H1 (cell line): ENCODE measurements at regions not wholly inside any gene's neighbourhood (a gene's known extent, or its start where the extent isn't known, plus 50 kb on each side); places are given as distances from the start of the nearest gene placed in this dataset.

ENCODE experiments used
- CTCF ChIA-PET: fragments of 300-600 bp; sonication (Branson Sonifier 250); formaldehyde crosslinking; loops from one replicate; lab custom pipeline; 2021; ENCODE audit not compliant: partially characterized antibody; lab: Charles Lee
- POLR2A ChIA-PET: fragments of 300-600 bp; sonication (Branson Sonifier 250); formaldehyde crosslinking; loops from one replicate; lab custom pipeline; 2021; ENCODE audit warnings: inconsistent platforms; ENCODE audit not compliant: partially characterized antibody; lab: Charles Lee
- DNase-seq, 2 experiments: peaks; one replicate each; pipeline versions ENCODE4 v3.0.0 to v3.0.0-alpha.2; 2010 to 2022; ENCODE audit warnings: low spot score in 2 of 2, low read depth in 1 of 2, mixed read lengths in 1 of 2
- FAIRE-seq: peaks from 2 replicates; lab custom pipeline; 2011; peaks lifted over from hg19 to GRCh38; lab: Jason Lieb, UNC
- H2AFZ ChIP-seq: 2 replicates; pipeline ENCODE4 v1.8.1; 2012; ENCODE audit warnings: low read length, inconsistent platforms
- H2AK5ac ChIP-seq: 2 replicates; pipeline ENCODE4 v1.6.1; 2013; ENCODE audit warnings: low read depth, low read length
- H2BK120ac ChIP-seq: replicated peaks from 2 replicates; pipeline ENCODE3; 2013; ENCODE audit warnings: low read depth, low read length, inconsistent platforms
- H2BK12ac ChIP-seq: 2 replicates; pipeline ENCODE4 v1.6.1; 2013; ENCODE audit warnings: low read depth, low read length
- H2BK15ac ChIP-seq: 2 replicates; pipeline ENCODE4 v1.6.1; 2013; ENCODE audit warnings: low read length
- H2BK20ac ChIP-seq: 2 replicates; pipeline ENCODE4 v1.6.1; 2013; ENCODE audit warnings: low read length
- H2BK5ac ChIP-seq: 2 replicates; pipeline ENCODE4 v1.6.1; 2013; ENCODE audit warnings: low read depth, low read length
- H3K14ac ChIP-seq: 2 replicates; pipeline ENCODE4 v1.6.1; 2013; ENCODE audit warnings: inconsistent platforms; ENCODE audit not compliant: insufficient read length
- H3K18ac ChIP-seq: 2 replicates; pipeline ENCODE4 v1.6.1; 2013; ENCODE audit warnings: low read length; ENCODE audit errors: extremely low read depth
- H3K23ac ChIP-seq: 2 replicates; pipeline ENCODE4 v1.6.1; 2013; ENCODE audit warnings: inconsistent platforms; ENCODE audit not compliant: insufficient read length
- H3K23me2 ChIP-seq: 2 replicates; pipeline ENCODE4 v1.6.1; 2013; ENCODE audit warnings: low read depth, low read length
- H3K27ac ChIP-seq: 2 replicates; pipeline ENCODE4 v1.6.1; 2011; ENCODE audit warnings: low read depth, low read length, inconsistent platforms
- H3K27me3 ChIP-seq, 4 experiments: replicated peaks in 1 of 4; 1 replicate in 1 of 4; 2 replicates in 3 of 4; pipeline versions ENCODE4 v1.6.1 to v1.8.1; 2011 to 2013; ENCODE audit warnings: low read length in 3 of 4, mild to moderate bottlenecking in 3 of 4, inconsistent platforms in 2 of 4, mixed read lengths in 2 of 4, moderate library complexity in 1 of 4; ENCODE audit not compliant: control insufficient read depth in 3 of 4, insufficient read depth in 3 of 4; ENCODE audit errors: extremely low read depth in 1 of 4
- H3K36me3 ChIP-seq, 4 experiments: 2 replicates each; pipeline versions ENCODE4 v1.6.1 to v1.8.1; 2011 to 2013; ENCODE audit warnings: mild to moderate bottlenecking in 4 of 4, low read length in 3 of 4, moderate library complexity in 2 of 4, control low read depth in 1 of 4, inconsistent platforms in 1 of 4; ENCODE audit not compliant: insufficient read depth in 4 of 4, control insufficient read depth in 2 of 4
- H3K4ac ChIP-seq: replicated peaks from 2 replicates; pipeline ENCODE3; 2013; ENCODE audit warnings: low read length, low read depth, mixed read lengths, inconsistent platforms; ENCODE audit not compliant: insufficient read length
- H3K4me1 ChIP-seq, 4 experiments: replicated peaks in 1 of 4; 1 replicate in 1 of 4; 2 replicates in 3 of 4; pipeline versions ENCODE4 v1.6.1 to v1.8.1; 2011 to 2013; ENCODE audit warnings: low read length in 3 of 4, inconsistent platforms in 2 of 4, mixed read lengths in 1 of 4; ENCODE audit not compliant: insufficient read depth in 4 of 4, control insufficient read depth in 3 of 4
- H3K4me2 ChIP-seq, 2 experiments: 2 replicates each; pipeline versions ENCODE4 v1.6.1 to v1.8.1; 2011 to 2013; ENCODE audit warnings: low read depth in 2 of 2, low read length in 2 of 2, control low read depth in 1 of 2, inconsistent platforms in 1 of 2, mild to moderate bottlenecking in 1 of 2; ENCODE audit not compliant: insufficient read depth in 1 of 2
- H3K4me3 ChIP-seq, 4 experiments: fragments of 200-600, 300-600 bp in 1 of 4; sonication (generic), shearing (Covaris generic), sonication (Bioruptor Twin) in 1 of 4; 2 replicates each; pipeline versions ENCODE4 v1.5.1 to v1.8.1; 2011 to 2016; ENCODE audit warnings: low read length in 4 of 4, low read depth in 3 of 4, control low read depth in 2 of 4, inconsistent platforms in 2 of 4, mild to moderate bottlenecking in 2 of 4, mixed read lengths in 1 of 4, moderate library complexity in 1 of 4; ENCODE audit not compliant: insufficient read depth in 2 of 4; ENCODE audit errors: extremely low read depth in 1 of 4
- H3K56ac ChIP-seq: replicated peaks from 2 replicates; pipeline ENCODE3; 2013; ENCODE audit warnings: low read depth, mild to moderate bottlenecking, mixed read lengths, low read length, inconsistent platforms; ENCODE audit not compliant: insufficient read length
- H3K79me1 ChIP-seq: 2 replicates; pipeline ENCODE4 v1.6.1; 2013; ENCODE audit warnings: low read depth, low read length, control low read depth
- H3K79me2 ChIP-seq, 2 experiments: 2 replicates each; pipeline versions ENCODE4 v1.6.1 to v1.8.1; 2012 to 2013; ENCODE audit warnings: low read length in 2 of 2, mild to moderate bottlenecking in 2 of 2, inconsistent platforms in 1 of 2; ENCODE audit not compliant: insufficient read depth in 2 of 2, control insufficient read depth in 1 of 2
- H3K9ac ChIP-seq, 4 experiments: replicated peaks in 1 of 4; 1 replicate in 1 of 4; 2 replicates in 3 of 4; pipeline versions ENCODE4 v1.6.1 to v1.8.1; 2011 to 2013; ENCODE audit warnings: low read depth in 3 of 4, low read length in 3 of 4, control low read depth in 2 of 4, mild to moderate bottlenecking in 2 of 4, moderate library complexity in 2 of 4, inconsistent platforms in 1 of 4; ENCODE audit errors: extremely low read depth in 1 of 4
- H3K9me3 ChIP-seq, 2 experiments: 2 replicates each; pipeline versions ENCODE4 v1.6.1 to v1.8.1; 2012 to 2013; ENCODE audit warnings: mild to moderate bottlenecking in 2 of 2, moderate library complexity in 2 of 2, control low read depth in 1 of 2, inconsistent platforms in 1 of 2, low read depth in 1 of 2, low read length in 1 of 2, mixed read lengths in 1 of 2; ENCODE audit not compliant: insufficient read depth in 2 of 2
- H4K20me1 ChIP-seq, 2 experiments: replicated peaks in 1 of 2; 2 replicates each; pipeline versions ENCODE3 to v1.8.1; 2011 to 2013; ENCODE audit warnings: inconsistent platforms in 2 of 2, low read length in 2 of 2, mild to moderate bottlenecking in 1 of 2; ENCODE audit not compliant: insufficient read depth in 2 of 2, control insufficient read depth in 1 of 2
- H4K5ac ChIP-seq: 2 replicates; pipeline ENCODE4 v1.6.1; 2013; ENCODE audit warnings: low read length, low read depth, mixed read lengths, inconsistent platforms; ENCODE audit not compliant: insufficient read length
- H4K8ac ChIP-seq: 2 replicates; pipeline ENCODE4 v1.8.0; 2013; ENCODE audit warnings: mild to moderate bottlenecking, moderate library complexity, low read length, inconsistent platforms; ENCODE audit not compliant: insufficient read depth; ENCODE audit errors: extremely low read depth
- H4K91ac ChIP-seq: replicated peaks from 2 replicates; pipeline ENCODE3; 2013; ENCODE audit warnings: low read length, mixed read lengths, inconsistent platforms; ENCODE audit not compliant: insufficient read length
- BACH1 ChIP-seq: IDR thresholded peaks from 2 replicates; pipeline ENCODE4 v1.6.1; 2012; ENCODE audit warnings: low read length, improper control_type of control experiment
- BCL11A ChIP-seq, 2 experiments: IDR thresholded peaks; one replicate each; pipeline ENCODE4 v1.6.1; 2011; ENCODE audit warnings: low read depth in 2 of 2, low read length in 2 of 2, mild to moderate bottlenecking in 2 of 2
- GABPA ChIP-seq: IDR thresholded peaks from 2 replicates; pipeline ENCODE4 v1.6.1; 2011; ENCODE audit warnings: mild to moderate bottlenecking, low read length, moderate library complexity, borderline replicate concordance; ENCODE audit not compliant: insufficient read depth
- MAFK ChIP-seq: IDR thresholded peaks from 2 replicates; pipeline ENCODE4 v1.6.1; 2012; ENCODE audit warnings: low read depth, mild to moderate bottlenecking, improper control_type of control experiment, low read length
- MAX ChIP-seq: IDR thresholded peaks from 2 replicates; pipeline ENCODE4 v1.6.1; 2012; ENCODE audit warnings: inconsistent platforms
- SIX5 ChIP-seq: IDR thresholded peaks from 2 replicates; pipeline ENCODE4 v1.6.1; 2011; ENCODE audit warnings: mild to moderate bottlenecking, low read depth, low read length
- SRF ChIP-seq: IDR thresholded peaks from 2 replicates; pipeline ENCODE4 v1.6.1; 2011; ENCODE audit warnings: mild to moderate bottlenecking, low read depth, low read length, moderate library complexity
- TBP ChIP-seq: IDR thresholded peaks from 2 replicates; pipeline ENCODE4 v1.6.1; 2011; ENCODE audit warnings: low read depth, low read length, improper control_type of control experiment
- WGBS, 2 experiments: shearing (Covaris generic) in 1 of 2; methylation state at CpG; one replicate each; pipeline versions ENCODE4 v1.1.6 to v1.1.7; 2013 to 2015; ENCODE audit warnings: low lambda C conversion rate in 2 of 2, mixed read lengths in 2 of 2, inconsistent platforms in 1 of 2, low coverage in 1 of 2, missing lambda C conversion rate in 1 of 2; ENCODE audit not compliant: insufficient replicate concordance in 2 of 2, insufficient coverage in 1 of 2, insufficient read length in 1 of 2; ENCODE audit errors: extremely low coverage in 1 of 2, missing lambda C conversion rate in 1 of 2; 5-methylcytosine and 5-hydroxymethylcytosine counted together

- POLR2A ChIA-PET = no interaction called here
- Histone ChIP-seq H2BK20ac (no peak overlapping the region), H2AK5ac (no peak overlapping the region), H3K9ac (no peak overlapping the region), H4K5ac (no peak overlapping the region), H4K20me1 (no peaks in the 10 kb centered on the region), H3K9me3 (no peaks in the 10 kb centered on the region), H2AFZ (no peak overlapping the region), H3K36me3 (no peaks in the 10 kb centered on the region), H3K4ac (no peak overlapping the region), H3K79me1 (no peaks in the 10 kb centered on the region), H3K14ac (no peak overlapping the region), H3K23ac (no peak overlapping the region), H4K8ac (no peak overlapping the region), H2BK15ac (no peak overlapping the region), H3K4me1 (no peaks in the 10 kb centered on the region), H3K27me3 (no peaks in the 10 kb centered on the region), H3K4me3 (no peak overlapping the region), H2BK120ac (no peak overlapping the region), H4K91ac (no peak overlapping the region), H3K4me2 (no peak overlapping the region), H3K23me2 (no peaks in the 10 kb centered on the region), H3K18ac (no peak overlapping the region), H3K56ac (no peak overlapping the region), H3K27ac (no peak overlapping the region), H2BK12ac (no peak overlapping the region), H2BK5ac (no peak overlapping the region), H3K79me2 (no peaks in the 10 kb centered on the region)
- no peak for DNase-seq
- CTCF ChIA-PET = interaction anchor here (0.6 kb wide), 1 partner anchor 28 kb away, joined by 4 read pairs; no protein-coding TSS in a partner anchor
- WGBS, 2 experiments = 88% methylated on average over 2 of the region's 2 CpGs; no CpG with 5 or more reads in 1 of the 2 experiments
- FAIRE-seq = no peak
- no peak for TF ChIP-seq MAFK
- no peak for TF ChIP-seq SRF
- no peak for TF ChIP-seq GABPA
- no peak for TF ChIP-seq BACH1
- TF ChIP-seq SIX5 = no peak
- TF ChIP-seq BCL11A (IDR thresholded peaks at IDR 0.05; ENCODE audit: low read depth in 2 of 2, low read length in 2 of 2) = no peak
- no peak for TF ChIP-seq MAX
- TF ChIP-seq TBP = no peak
These were observed 180.4 kb upstream of the CDKN2B start for GRCh38 chr9:22189471-22189870.
